NCI-H1105 (cell line): ENCODE measurements at regions not wholly inside any gene's neighbourhood (a gene's known extent, or its start where the extent isn't known, plus 50 kb on each side); places are given as distances from the start of the nearest gene placed in this dataset.
"Not testable (repeated sequence)": the region's sequence is repeated elsewhere in the genome, so short reads cannot be mapped to it uniquely, and the experiment has no call there.

ENCODE experiments used
- DNase-seq: peaks from one replicate; lab custom pipeline; 2025; lab: John Stamatoyannopoulos, UW

GRCh38 chr15:95758451-95758850 lies 572.0 kb upstream of the NR2F2 start:
- DNase-seq = no peak

DNA sequence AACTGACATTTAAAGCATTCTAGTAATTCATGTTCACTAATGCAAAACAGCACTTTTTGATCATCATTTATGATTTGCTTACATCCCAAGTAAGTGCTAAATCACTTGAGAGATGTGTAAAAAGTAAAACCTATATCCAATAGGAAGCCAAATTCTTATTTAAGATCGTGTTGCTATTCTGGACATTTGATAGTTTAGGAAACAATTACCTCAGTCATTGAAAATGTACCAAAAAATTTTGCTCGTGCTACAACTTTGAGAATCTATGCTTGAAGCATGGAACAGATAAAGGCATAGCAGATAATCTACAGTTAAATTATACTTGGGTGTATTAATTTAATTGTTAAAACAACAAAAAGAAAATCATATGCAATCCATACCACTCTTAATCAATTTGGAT lies 571.6 kb upstream of the NR2F2 start:
- no peak for DNase-seq

- DNase-seq = no peak
Observed at GRCh38 chr15:95760508-95760907, 570.0 kb upstream of the NR2F2 start.

DNA sequence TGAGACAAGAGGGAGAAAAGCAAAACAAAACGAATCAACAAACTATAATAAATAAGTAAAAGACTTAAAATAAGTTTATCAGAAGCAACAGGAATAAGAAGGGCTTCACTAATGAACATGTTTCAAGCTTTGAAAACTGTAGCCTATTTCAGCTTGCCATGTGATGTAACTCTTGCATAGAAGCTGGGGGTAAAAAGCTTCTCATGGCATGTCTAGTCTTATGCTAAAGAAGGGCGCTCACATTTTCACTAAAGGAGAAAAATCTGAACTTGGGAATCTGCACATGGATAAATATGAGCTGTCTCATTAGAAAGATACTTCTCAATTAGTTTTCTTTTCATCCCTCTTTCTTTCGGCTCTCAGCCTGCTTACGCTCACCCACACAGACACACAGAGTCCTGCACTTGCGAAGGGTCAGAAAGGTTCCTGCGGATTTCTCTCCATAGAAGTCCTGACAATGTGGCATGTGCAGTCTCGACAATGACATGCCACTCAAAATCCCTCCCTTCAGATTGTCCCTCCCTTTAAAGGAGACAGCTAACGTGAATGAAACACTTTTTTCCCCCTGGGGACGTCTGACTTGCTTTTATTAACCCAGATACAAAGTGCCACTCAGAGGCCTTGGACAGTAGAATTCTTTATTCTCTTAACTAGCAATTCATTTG lies 568.9 kb upstream of the NR2F2 start:
- DNase-seq = no peak

DNA sequence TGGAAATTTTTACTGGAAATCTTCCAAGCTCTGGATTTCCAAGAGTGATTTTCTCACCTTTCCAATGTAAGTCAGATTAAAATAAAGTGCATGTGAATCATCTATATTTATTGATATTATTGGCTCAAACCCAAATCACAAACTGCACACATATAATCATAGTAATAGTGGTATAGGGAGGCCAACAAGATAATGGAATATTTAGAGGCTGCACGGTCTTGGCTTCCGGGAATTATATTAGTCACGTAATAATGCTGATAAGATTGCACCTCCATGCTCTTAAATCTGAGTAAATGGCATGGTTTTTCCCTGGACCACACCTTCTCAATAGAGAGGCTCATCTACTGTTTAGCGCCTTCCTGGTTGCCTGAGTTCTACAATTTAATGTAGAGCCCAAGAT lies 567.1 kb upstream of the NR2F2 start:
- no peak for DNase-seq

- no peak for DNase-seq
Observed at GRCh38 chr15:95765161-95765560, 565.3 kb upstream of the NR2F2 start.

GRCh38 chr15:95770196-95770595 lies 560.3 kb upstream of the NR2F2 start:
- no peak for DNase-seq

DNA sequence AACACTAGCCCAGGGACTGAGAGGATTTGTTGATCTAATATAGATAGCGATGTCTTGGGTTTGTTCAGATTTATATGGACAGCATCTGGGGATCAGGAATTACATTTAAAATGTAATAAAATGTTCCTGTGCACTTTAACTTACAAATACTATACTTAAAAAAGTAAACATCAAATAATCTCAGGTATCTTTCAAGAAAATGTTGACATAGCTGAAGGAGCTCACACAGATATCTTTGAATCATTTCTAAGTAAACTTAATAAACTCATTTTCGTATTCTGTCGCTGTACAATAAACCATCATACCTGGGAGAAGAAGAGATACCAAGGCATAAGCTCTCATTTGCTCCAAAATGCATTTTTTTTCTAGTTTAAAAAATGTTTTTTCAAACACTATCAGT lies 557.5 kb upstream of the NR2F2 start:
- DNase-seq = no peak

- DNase-seq = no peak
Observed at GRCh38 chr15:95784508-95784907, 546.0 kb upstream of the NR2F2 start.

GRCh38 chr15:95785276-95785675 lies 545.2 kb upstream of the NR2F2 start:
- DNase-seq = not testable (repeated sequence)

DNA sequence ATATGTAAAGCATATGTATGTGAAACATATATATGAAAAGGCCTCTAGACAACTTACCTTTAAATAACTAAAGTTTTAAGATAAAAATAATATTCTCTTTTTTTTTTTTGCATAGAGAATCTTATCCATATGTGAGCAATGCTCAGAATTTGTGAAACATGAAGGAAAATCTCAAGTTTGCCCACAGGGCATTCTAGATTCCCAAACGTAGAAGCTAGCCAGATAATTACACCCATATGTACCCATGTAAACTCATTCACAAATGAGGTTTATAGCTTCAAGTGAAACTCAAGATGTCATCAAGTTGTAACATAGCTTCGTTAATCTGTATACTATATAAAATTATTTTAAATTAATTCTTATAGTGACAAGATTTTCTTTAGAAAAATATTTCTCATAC lies 537.3 kb upstream of the NR2F2 start:
- no peak for DNase-seq

- no peak for DNase-seq
Observed at GRCh38 chr15:95795386-95795785, 535.1 kb upstream of the NR2F2 start.

DNA sequence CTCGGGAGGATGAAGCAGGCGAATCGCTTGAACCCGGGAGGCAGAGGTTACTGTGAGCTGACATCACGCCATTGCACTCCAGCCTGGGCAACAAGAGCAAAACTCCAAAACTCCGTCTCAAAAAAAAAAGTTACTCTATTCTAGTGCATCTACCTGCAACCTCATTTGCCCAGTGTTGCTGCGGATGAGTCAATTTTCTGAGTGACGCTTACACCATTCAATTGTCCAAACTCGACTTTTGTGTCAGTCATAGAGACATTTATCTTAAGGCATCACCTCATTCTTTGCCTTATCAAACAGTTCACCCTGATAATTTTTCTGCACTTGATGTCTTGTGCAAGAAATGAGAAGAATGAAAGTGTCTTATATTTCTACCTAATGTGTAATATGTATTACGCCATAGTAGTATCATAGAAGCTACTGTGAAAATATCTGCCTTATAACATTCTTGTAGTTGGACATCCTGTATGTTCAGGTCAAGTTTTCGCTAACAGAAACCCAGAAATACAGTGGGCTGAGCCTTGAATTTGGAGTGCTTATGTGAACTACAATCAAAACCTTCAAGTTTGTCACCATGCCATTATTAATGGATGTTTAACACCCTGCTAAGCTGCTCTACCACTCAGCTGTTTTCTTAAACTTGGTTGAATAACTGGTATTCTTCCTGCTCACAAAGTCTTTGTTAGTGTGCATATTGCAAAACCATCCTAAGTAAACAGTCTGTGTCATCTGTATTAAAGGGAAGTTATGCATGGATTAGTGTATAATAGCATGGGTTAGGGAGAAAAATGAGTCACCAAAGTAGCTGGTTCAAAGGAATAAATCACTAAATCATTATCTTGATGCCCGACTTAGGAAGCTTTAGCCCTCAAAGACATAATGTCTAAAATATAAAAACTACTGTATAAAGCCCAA lies 531.0 kb upstream of the NR2F2 start:
- DNase-seq = no peak

GRCh38 chr15:95804484-95804883 lies 526.0 kb upstream of the NR2F2 start:
- no peak for DNase-seq

- DNase-seq = no peak
Observed at GRCh38 chr15:95812491-95812890, 518.0 kb upstream of the NR2F2 start.

DNA sequence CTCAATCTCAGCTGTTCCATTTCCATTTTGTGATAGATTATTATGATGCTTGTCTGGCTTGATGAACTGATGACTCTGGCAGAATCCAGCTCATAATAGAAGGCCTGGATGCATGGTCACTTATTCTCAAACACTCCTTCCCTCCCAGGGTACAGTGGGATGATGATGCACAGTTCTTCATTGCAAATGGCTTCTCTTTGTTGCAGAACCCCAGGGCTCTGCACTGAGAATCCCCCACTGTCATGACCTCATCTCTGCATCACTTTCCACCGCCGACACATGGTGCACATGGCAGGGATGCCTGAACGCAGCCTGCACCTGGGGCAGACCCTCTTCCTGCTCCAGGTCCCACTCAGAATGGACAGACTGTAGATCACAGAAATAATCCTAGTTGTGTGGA lies 515.6 kb upstream of the NR2F2 start:
- DNase-seq = no peak

DNA sequence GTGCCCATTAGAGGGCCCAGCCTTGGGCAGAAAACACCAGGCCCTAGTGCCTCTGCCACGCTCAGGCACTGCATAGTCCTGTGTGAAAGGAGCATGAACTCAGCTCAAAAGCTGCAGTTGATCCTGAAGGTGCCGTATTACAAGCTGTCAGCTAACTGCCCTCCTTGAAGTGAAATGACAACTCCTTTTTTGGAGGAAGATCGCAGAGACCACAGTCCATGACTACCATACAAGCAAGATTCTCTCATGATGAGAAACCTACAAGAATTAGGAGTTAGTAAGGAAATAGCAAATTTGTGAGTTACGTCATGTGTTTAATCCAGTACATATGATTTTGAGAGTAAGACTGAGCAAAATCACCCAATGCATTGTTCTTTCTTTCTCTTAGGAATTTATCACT lies 513.9 kb upstream of the NR2F2 start:
- no peak for DNase-seq

DNA sequence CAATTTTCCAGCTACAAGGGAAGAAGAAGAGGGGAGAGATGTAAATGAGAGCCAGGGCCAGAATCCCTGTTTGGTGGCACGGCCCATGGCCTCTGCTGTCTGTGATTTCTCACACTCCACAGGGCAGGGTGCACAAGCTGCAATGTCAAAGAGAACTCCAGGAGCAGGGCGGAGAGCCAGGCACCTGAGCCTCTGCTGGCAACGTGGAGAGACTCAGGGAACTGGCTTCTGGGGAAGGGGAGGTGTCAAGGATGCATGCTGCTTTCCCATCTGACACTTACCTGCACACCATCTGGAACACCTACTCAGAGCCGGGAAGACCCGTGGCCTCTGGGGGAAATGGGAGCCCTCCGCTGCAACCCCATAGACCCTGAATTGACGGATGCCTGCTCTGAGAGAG lies 507.5 kb upstream of the NR2F2 start:
- no peak for DNase-seq

GRCh38 chr15:95825208-95825607 lies 505.3 kb upstream of the NR2F2 start:
- DNase-seq = no peak

- peak; percentile 40 for DNase-seq
Observed at GRCh38 chr15:95825671-95826411, 504.7 kb upstream of the NR2F2 start.

GRCh38 chr15:95826412-95827195 lies 503.9 kb upstream of the NR2F2 start:
- no peak for DNase-seq

GRCh38 chr15:95829062-95829461 lies 501.4 kb upstream of the NR2F2 start:
- no peak for DNase-seq
